HG03354 (cell line): ENCODE measurements at regions not wholly inside any gene's neighbourhood (a gene's known extent, or its start where the extent isn't known, plus 50 kb on each side); places are given as distances from the start of the nearest gene placed in this dataset.

ENCODE experiments used
- ATAC-seq: cut with Tn5 transposase; IDR thresholded peaks from one replicate; pipeline ENCODE4 v1.9.1; 2021; ENCODE audit warnings: mild to moderate bottlenecking; ENCODE audit not compliant: unreplicated experiment, poor library complexity, severe bottlenecking

- no peak for ATAC-seq
These were observed 93.4 kb upstream of the CDH6 start for GRCh38 chr5:31100047-31100575.

DNA sequence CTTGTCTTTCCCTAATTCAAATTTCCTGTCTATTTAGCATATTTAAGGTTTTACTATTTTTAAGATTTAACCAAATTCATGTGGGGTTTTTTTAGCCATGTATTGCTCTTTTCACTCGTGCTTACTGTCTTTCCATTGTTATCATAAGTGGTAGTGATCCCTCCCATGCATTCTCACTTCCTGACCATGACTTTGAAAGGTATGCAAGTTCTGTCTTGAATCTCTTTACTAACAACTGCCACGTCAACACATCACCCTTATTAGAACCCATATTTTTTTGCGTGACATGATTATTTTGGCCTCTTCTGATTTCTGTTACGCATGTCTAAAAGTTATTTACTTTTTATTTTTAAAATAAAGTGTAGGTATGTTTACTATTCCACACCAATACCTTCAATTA lies 94.7 kb upstream of the CDH6 start:
- no peak for ATAC-seq

DNA sequence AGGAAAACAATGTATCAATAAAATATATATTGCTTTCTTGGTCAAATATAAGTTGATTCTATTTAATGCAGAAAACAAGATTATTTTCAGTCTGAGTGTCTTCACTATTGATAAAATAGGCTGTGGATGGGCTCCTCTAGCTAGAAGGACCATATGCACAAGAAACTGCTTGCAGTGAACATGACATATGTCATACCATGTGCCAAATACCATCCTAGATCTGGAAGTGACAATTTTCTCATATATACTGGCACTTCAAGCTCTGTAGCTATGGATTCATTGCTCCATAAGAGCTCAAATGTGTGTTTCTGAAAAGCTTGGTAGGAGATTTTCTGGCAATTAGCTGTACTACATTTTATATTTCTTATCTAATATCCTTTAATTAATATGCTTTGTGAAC lies 95.6 kb upstream of the CDH6 start:
- no peak for ATAC-seq

- ATAC-seq = no peak
These were observed 97.1 kb upstream of the CDH6 start for GRCh38 chr5:31096238-31096865.

GRCh38 chr5:31095796-31096195 lies 97.7 kb upstream of the CDH6 start:
- ATAC-seq = no peak

GRCh38 chr5:31091501-31091900 lies 102.0 kb upstream of the CDH6 start:
- no peak for ATAC-seq

DNA sequence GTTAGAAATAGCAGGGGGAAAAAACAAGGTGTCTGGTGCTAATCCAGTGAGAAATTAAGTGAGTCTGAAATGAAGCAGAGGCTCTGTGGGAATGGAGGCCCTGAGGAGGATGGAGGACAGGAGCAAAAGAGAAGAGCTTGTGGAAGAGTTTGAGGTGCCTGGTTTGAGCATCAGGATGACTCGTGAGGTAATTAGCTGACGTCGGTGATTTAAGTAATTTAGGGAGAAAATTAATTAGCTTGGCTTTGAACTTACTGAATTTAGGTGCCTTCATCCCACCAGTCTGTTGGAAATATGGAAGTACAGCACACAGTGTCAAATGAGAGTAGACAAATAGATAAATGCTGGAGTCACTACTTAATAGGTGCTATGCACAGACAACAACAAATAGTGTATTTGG lies 103.0 kb upstream of the CDH6 start:
- no peak for ATAC-seq

DNA sequence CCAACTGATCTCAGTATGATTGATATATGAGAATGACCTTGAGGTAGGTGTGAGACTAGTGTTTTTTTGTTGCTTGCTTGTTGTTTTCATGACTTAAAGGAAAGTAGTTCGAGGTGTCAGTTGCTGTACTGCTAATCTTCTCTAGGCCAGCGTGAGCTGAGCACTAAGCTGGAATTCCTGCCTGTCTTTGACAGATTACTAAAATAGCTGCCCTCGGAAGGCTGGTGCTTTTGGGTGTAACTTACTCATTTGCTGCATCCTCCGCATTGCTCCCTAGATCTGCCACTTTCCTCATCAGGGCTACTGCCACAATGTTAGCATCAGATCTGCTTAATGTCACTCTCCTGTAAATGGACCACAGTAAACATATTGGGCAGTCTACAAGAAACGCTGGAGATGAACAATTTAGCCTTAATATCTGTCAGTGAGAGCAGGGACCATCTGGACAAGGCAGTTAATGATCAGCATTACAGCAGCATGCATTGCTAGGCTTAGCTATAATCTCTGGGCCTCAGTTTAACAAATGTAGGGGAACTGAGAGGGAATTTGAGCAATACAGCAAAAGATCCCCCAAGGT lies 106.6 kb upstream of the CDH6 start:
- ATAC-seq = no peak

GRCh38 chr5:31084871-31085270 lies 108.6 kb upstream of the CDH6 start:
- ATAC-seq = no peak

- ATAC-seq = no peak
These were observed 110.1 kb upstream of the CDH6 start for GRCh38 chr5:31083364-31083763.

DNA sequence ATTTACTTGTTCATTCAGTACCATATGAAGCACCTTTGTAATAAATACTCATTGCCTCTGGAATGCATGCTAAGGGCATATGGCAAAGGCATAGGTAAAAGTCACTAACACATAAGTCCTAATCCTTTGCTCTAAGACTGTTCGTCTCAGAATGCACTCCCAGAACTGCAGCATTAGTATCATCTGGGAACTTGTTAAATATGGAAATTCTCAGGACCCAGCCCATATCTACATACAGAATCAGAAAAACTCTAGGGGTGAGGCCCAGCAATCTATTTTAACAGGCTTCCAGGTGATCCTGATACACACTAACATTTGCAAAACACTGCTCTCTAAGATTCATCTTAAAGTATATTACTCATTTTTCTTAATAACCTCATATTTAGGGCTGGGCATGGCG lies 113.8 kb upstream of the CDH6 start:
- no peak for ATAC-seq

- ATAC-seq = no peak
These were observed 114.5 kb upstream of the CDH6 start for GRCh38 chr5:31078956-31079355.

GRCh38 chr5:31075981-31076380 lies 117.5 kb upstream of the CDH6 start:
- no peak for ATAC-seq

DNA sequence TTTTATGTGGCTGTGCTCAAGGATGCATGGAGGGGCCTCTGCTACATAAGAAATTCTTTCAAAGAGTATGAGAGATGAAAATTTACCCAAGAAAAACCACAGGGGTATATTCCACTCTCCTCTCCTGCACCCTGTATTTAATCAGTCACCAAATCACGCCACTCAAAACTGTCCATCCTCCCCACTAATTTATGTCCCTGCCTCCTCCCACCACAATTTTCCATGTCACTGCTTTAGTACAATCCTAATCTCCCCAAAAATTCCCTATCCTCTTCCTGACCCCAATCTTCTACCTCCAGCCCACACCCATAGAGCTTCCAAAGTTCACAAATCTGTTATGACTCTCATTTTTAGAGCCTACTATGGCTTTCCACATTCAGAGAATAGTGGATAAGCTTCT lies 125.2 kb upstream of the CDH6 start:
- ATAC-seq = no peak

DNA sequence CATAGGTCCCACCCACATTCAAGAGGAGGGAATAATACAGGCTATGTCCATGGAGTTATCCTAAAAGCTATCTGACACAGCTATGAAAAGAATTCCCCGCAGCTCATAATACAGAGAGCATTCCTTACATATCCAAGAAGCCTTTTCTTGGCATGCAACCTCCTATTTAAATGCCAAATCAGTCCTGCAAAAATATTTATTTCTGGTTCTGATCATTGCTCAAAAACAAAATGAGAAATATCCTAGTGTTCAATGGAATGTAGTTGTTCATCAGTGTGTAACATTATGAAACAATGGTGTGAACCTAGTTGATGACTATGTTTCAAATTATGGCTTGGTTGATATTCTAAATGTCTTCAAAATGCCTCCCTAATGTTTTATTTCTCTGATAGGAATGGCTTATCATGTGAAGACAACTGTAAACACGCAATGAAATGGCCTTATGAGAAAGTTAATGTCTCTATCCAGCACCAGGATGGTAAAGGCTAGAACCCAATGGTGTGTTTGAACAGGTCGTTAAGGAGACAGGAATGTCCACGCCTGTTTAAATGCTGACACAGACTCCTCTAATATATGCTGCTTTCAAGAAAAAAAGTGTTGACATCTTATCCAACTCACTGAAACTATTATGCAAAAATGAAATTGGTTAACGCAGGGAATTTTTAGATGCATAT lies 126.7 kb upstream of the CDH6 start:
- ATAC-seq = no peak

- no peak for ATAC-seq
These were observed 129.3 kb upstream of the CDH6 start for GRCh38 chr5:31064215-31064614.

DNA sequence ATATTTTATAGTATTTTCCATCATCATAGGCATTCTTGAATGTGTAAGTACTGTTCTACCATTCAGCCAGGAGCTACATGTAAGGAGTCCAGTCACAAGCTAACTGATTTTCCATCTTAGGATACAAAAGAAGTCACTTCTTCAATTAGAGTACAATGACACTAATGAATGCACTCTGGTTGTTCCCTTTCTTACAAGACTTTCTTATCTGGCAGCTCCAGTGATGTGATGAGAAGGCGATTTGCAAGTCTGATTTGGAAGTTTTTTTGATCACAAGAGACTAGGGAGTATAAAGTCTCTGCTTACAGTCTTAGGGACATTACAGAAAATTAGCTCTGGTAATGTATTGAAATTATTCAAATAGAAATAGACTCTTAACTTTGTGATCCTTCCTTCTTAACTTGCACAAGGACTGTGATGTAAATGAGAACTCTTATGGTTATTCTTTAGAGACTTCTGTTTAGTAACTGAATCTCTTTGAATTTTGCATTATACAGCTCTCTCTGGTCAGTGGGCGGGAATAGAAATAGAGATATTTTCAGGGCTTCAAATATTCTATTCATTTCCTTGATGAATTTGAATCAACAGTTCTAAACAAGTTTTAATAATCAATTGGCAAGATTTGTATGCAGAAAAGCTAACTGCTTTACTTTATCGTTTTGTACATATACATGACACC lies 130.4 kb upstream of the CDH6 start:
- no peak for ATAC-seq

GRCh38 chr5:31059889-31060288 lies 133.6 kb upstream of the CDH6 start:
- no peak for ATAC-seq

DNA sequence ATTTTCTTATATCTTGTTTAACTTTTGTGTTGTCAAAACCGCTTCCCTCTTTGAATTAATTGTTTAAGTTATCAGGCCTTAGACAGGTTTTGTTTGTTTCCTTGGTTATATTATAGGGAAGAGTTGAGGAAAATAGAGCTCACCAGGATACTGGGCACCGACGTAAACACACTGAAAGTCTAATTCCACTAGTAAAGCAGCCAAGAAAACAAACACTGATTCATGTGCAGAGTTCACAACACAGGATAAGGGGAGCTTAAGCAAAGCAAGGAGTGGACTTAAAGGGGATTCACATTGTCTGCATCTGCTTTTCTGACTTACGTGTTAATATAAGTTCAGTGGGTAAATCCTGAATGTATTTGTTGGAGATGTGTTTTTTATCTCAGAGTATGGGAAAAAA lies 139.0 kb upstream of the CDH6 start:
- no peak for ATAC-seq

- ATAC-seq = no peak
These were observed 140.4 kb upstream of the CDH6 start for GRCh38 chr5:31052937-31053658.
